HG03095 (cell line): ENCODE measurements at regions not wholly inside any gene's neighbourhood (a gene's known extent, or its start where the extent isn't known, plus 50 kb on each side); places are given as distances from the start of the nearest gene placed in this dataset.
"Not testable (repeated sequence)": the region's sequence is repeated elsewhere in the genome, so short reads cannot be mapped to it uniquely, and the experiment has no call there.

Experiments used
- ATAC-seq: cut with Tn5 transposase; IDR thresholded peaks from one replicate; pipeline ENCODE4 v1.9.1; 2021; ENCODE audit warnings: moderate library complexity; ENCODE audit not compliant: unreplicated experiment

DNA sequence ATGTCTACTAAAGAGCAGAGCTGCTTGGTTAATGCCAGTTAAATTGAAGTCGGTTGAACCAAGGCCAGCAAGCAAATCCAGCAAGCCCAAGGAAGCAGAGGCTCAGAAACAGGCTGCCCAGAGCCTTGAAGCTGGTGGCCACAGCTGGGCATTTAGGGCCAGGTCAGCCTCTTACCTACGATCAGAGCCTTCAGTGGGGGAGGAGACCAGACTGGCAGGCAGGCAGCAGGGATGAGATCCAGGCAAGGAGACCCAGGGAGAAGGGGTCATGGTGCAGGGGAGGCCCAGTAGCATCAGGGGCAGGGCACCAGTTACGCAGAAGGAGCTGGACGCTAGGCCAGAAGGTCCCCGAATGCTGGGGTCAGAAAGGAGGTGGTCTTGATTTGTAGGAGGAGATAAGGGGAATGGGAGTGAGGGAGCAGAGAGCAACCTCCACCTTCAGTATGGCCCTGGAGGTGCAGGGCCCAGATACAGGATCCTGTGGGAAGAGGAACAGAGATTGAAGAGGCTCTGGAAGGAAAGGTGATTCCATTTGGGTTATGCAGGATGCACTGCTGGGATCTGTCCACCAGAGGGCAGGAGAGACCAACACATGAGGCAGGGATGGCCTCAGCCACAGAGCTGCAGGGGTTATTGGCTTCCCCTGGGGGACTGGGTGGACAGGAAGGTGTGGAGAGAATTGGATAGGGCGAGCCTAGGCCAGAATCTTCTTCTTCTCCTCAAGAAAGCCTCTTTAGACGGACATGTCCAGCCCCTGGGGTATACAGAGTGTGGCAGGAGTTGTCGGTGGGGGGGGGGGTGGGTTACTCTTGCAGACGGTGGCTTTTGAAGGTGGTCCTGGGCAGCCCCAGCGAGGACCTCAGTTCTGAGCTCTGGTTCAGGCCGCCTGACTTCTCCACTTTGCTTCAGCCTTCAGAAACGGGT lies 132.6 kb upstream of the PODXL start:
- peak; percentile 76 for ATAC-seq

- ATAC-seq, result no peak
Measured at GRCh38 chr7:131687296-131687695, 130.9 kb upstream of the PODXL start.

- no peak for ATAC-seq
Measured at GRCh38 chr7:131686833-131687232, 130.4 kb upstream of the PODXL start.

- peak; percentile 77 for ATAC-seq
Measured at GRCh38 chr7:131683536-131684125, 127.2 kb upstream of the PODXL start.

DNA sequence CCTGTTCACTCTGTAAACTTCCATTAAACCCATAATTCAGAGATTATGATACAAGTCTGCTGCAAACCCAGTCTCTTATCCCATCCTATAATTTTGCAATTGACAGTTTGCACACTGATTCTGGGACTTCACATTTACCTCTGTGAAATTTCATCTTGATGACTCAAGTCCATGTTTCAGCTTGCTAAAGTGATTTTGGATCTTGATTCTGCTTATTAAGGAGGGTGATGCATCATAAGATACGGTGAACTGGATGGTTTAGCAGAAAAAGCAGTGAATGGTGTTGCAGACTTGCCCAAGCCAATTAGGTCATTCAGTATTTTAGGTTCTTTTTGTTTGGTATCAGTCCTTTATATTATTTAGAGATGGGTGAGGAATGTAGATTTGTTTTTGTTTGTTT lies 125.5 kb upstream of the PODXL start:
- ATAC-seq, result no peak

DNA sequence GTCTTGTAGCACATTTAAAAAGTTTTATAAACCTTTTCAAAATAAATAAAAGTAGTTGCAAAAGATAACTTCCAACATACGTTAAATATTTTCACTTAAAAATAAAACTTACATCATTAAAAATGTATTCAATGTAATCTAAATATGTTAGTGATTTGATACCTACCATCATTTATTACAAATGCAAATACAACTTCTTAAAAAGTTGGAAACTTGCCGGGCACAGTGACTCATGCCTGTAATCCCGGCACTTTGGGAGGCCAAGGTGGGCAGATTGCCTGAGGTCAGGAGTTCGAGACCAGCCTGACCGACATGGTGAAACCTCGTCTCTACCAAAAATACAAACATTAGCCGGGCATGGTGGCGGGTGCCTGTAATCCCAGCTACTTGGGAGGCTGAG lies 122.6 kb upstream of the PODXL start:
- ATAC-seq, result not testable (repeated sequence)

DNA sequence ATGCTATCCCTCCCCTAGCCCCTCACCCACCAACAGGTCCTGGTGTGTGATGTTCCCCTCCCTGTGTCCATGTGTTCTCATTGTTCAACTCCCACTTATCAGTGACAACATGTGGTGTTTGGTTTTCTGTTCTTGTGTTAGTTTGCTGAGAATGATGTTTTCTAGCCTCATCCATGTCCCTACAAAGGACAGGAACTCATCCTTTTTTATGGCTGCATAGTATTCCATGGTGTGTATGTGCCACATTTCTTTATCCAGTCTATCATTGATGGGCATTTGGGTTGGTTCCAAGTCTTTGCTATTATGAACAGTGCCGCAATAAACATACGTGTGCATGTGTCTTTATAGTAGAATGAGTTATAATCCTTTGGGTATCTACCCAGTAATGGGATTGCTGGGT lies 120.4 kb upstream of the PODXL start:
- not testable (repeated sequence) for ATAC-seq

DNA sequence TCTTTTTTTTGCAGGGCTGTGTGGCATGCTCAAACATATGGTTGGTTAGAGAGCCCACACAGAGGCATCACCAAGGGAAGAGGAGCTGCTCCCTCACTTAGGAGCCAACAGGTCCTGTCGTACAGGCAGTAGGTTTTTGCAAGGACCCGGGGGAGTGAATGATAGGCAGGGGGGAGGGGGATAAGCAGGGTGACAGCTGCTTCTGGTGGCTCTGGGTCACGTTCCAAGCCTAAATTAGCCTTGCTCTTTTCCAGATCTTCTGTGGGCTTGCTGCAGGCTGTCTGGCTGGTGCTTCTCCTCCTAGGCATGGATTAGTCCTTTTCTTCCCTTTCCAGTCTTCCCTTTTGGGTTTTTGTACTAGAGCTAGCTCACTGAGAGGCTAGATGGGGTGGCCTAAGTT lies 117.7 kb upstream of the PODXL start:
- ATAC-seq, result no peak

- ATAC-seq, result no peak
Measured at GRCh38 chr7:131673576-131673975, 117.1 kb upstream of the PODXL start.

- ATAC-seq, result no peak
Measured at GRCh38 chr7:131670406-131670805, 114.0 kb upstream of the PODXL start.

GRCh38 chr7:131667699-131668098 lies 111.3 kb upstream of the PODXL start:
- ATAC-seq, result no peak

DNA sequence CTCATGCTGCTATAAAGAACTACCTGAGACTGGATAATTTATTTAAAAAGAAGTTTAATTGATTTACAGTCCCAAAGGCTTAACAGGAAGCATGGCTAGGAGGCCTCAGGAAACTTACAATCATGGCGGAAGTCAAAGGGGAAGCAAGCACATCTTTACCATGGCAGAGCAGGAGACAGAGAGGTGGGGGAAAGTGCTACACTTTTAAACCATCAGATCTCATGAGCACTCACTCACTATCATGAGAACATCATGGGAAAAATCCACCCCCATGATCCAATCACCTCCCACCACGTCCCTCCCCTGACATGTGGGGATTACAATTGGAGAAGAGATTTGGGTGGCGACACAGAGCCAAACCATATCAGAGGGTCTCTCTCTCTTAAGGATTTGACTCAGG lies 108.6 kb upstream of the PODXL start:
- ATAC-seq, result no peak

DNA sequence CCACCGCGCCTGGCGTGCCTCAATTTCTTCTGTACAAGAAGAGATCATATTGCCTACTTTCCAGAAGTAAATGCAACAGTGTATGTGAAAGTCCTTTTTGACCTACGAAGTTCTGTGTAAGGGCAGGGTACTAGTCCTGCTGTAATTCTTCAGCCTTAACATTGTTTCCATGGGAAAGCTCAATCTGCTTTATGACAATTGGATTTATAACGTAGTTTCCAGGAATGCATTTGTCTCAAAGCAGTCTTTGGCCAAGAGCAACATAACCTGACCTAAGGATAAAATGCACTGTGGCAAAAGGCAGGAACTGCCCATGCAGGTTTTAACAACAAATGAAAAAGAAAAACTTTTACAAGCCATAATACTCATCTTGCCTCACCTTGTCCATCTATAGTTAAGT lies 108.1 kb upstream of the PODXL start:
- no peak for ATAC-seq

GRCh38 chr7:131662301-131662873 lies 106.0 kb upstream of the PODXL start:
- ATAC-seq, result not testable (repeated sequence)

DNA sequence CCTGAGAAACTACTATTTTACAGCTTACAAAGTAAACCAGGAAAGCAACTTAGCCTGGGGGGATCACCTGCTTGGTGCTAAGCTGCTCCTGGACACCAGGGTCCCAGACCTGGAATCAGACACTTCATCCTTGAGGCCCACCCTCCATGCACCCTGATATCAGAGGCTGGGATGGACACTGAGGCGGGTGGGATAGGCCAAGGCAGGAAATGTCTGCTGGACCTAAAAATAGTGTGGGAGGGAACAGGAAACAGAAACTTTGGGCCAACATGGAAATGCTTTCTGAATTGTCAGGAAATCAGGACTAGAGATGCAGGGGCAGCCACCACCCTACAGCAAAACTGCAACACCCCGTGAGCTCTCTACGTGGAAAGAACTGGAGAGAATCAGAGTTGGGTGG lies 101.5 kb upstream of the PODXL start:
- no peak for ATAC-seq

- no peak for ATAC-seq
Measured at GRCh38 chr7:131656980-131657723, 100.7 kb upstream of the PODXL start.

DNA sequence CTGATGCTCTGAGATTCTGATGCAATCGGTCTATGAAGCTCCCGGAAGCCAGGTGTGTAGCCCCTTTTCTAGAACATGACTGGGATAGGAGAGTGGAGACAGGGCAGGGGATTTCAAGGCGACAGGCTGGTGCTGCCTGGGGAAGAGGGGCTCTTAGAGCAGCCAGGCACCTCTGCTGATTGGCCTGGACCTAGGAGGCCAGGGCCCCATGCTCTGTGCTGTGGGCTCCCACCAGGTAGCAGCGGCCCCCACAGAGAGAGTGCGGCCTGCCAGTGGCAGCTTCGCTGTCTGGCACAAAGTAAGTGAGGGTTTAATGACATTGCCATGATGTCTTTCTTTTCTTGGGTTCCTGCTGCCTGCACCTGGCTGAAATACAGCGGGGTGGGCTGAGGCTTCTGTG lies 99.4 kb upstream of the PODXL start:
- ATAC-seq, result no peak

DNA sequence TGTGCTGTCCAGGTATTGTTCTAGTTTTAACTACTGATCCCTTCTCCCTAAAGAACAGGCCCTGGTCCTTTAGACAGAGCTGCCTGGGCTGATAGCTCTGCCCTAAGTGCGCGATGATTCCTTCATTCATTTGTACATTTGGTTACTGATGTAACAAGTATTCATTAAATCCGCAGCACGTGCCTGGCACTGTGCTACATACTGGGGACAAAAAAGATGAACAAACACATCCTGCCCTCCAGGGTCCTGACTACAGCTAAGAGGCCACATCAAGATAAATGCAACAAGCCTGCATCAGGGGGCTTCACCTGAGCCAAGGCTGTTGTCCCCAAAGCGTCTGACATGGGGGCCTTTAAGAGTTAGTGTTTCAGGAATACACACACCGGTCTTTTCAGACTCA lies 99.0 kb upstream of the PODXL start:
- ATAC-seq, result no peak

GRCh38 chr7:131654668-131655326 lies 98.4 kb upstream of the PODXL start:
- peak; percentile 68 for ATAC-seq

DNA sequence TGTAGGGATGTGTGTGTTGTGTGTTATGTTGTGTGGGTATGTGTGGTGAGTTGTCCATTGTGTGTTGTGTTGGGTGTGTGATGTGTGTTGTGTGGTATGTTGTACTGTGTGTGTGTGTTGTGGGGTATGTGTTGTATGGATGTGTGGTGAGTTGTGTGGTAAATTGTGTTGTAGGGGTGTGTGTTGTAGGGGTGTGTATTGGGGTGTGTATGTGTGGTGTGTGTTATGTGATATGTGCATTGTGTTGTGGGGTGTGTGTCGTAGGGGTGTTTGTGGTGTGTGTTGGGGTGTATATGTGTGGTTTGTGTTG lies 97.8 kb upstream of the PODXL start:
- no peak for ATAC-seq
